ENCODE measurements at regions not wholly inside any gene's neighbourhood (a gene's known extent, or its start where the extent isn't known, plus 50 kb on each side); places are given as distances from the start of the nearest gene placed in this dataset.
"Not testable (repeated sequence)": the region's sequence is repeated elsewhere in the genome, so short reads cannot be mapped to it uniquely, and the experiment has no call there.

GRCh38 chr16:85244452-85244851, 132.2 kb upstream of the CIBAR2 start:
- not testable (repeated sequence) for DNase-seq

GRCh38 chr16:85245307-85246172, 133.3 kb upstream of the CIBAR2 start:
- DNase-seq: peak; percentile 33

- DNase-seq: peak; percentile 18
Measured at GRCh38 chr16:85246473-85246872, 134.2 kb upstream of the CIBAR2 start.

GRCh38 chr16:85246973-85247372, 134.7 kb upstream of the CIBAR2 start:
- no peak for DNase-seq

GRCh38 chr16:85248342-85248741, 136.1 kb upstream of the CIBAR2 start:
- peak; percentile 26 for DNase-seq

GRCh38 chr16:85248857-85249256, 136.6 kb upstream of the CIBAR2 start:
- DNase-seq: no peak

- no peak for DNase-seq
Measured at GRCh38 chr16:85249418-85250146, 137.3 kb upstream of the CIBAR2 start.

GRCh38 chr16:85250147-85250463, 137.8 kb upstream of the CIBAR2 start:
- DNase-seq: no peak

GRCh38 chr16:85250609-85251223, 138.4 kb upstream of the CIBAR2 start:
- no peak for DNase-seq

- DNase-seq: no peak
Measured at GRCh38 chr16:85251225-85251760, 139.0 kb upstream of the CIBAR2 start.

GRCh38 chr16:85252014-85252413, 139.7 kb upstream of the CIBAR2 start:
- no peak for DNase-seq

- DNase-seq: no peak
Measured at GRCh38 chr16:85252461-85252860, 140.2 kb upstream of the CIBAR2 start.

- DNase-seq: no peak
Measured at GRCh38 chr16:85253084-85253941, 141.0 kb upstream of the CIBAR2 start.

- no peak for DNase-seq
Measured at GRCh38 chr16:85254051-85254450, 141.8 kb upstream of the CIBAR2 start.

GRCh38 chr16:85254921-85255320, 142.6 kb upstream of the CIBAR2 start:
- no peak for DNase-seq

GRCh38 chr16:85255777-85256176, 143.5 kb upstream of the CIBAR2 start:
- no peak for DNase-seq

- DNase-seq: no peak
Measured at GRCh38 chr16:85256190-85256739, 144.0 kb upstream of the CIBAR2 start.

- no peak for DNase-seq
Measured at GRCh38 chr16:85257483-85257882, 145.2 kb upstream of the CIBAR2 start.

GRCh38 chr16:85258166-85258565, 145.9 kb upstream of the CIBAR2 start:
- DNase-seq: no peak

- no peak for DNase-seq
Measured at GRCh38 chr16:85258629-85259028, 146.4 kb upstream of the CIBAR2 start.

GRCh38 chr16:85259115-85259831, 147.0 kb upstream of the CIBAR2 start:
- no peak for DNase-seq

GRCh38 chr16:85259832-85260167, 147.5 kb upstream of the CIBAR2 start:
- no peak for DNase-seq
